CD14-positive monocyte (primary cell): ENCODE measurements at regions not wholly inside any gene's neighbourhood (a gene's known extent, or its start where the extent isn't known, plus 50 kb on each side); places are given as distances from the start of the nearest gene placed in this dataset.

Source experiments
- DNase-seq, 3 donors: peaks; one replicate each; pipeline ENCODE4 v3.0.0-alpha.2; 2011 to 2022
- H2AFZ ChIP-seq: 2 replicates; pipeline ENCODE4 v1.6.0; 2012; ENCODE audit warnings: mild to moderate bottlenecking, low read depth, low read length, inconsistent platforms; ENCODE audit not compliant: insufficient read depth, poor library complexity, severe bottlenecking
- H3K27ac ChIP-seq, 2 donors: 1 replicate in 1 of 2; 2 replicates in 1 of 2; pipeline ENCODE4 v1.5.1; 2012 to 2013; ENCODE audit warnings: low read length in 2 of 2, control low read depth in 1 of 2, inconsistent platforms in 1 of 2, low read depth in 1 of 2, mild to moderate bottlenecking in 1 of 2
- H3K27me3 ChIP-seq, 2 donors: one replicate each; pipeline versions ENCODE4 v1.6.0 to v1.6.1; 2011 to 2013; ENCODE audit warnings: low read length in 2 of 2; ENCODE audit not compliant: control insufficient read depth in 2 of 2, insufficient read depth in 2 of 2
- H3K36me3 ChIP-seq, 2 donors: replicated peaks in 1 of 2; 1 replicate in 1 of 2; 2 replicates in 1 of 2; pipeline versions ENCODE4 v1.5.1 to v1.6.1; 2012 to 2013; ENCODE audit warnings: low read length in 2 of 2, control low read depth in 1 of 2, inconsistent platforms in 1 of 2, mild to moderate bottlenecking in 1 of 2; ENCODE audit not compliant: insufficient read depth in 2 of 2, control insufficient read depth in 1 of 2
- H3K4me1 ChIP-seq, 2 donors: 1 replicate in 1 of 2; 2 replicates in 1 of 2; pipeline versions ENCODE4 v1.5.1 to v1.6.1; 2012 to 2013; ENCODE audit warnings: low read length in 2 of 2, control low read depth in 1 of 2, inconsistent platforms in 1 of 2, mild to moderate bottlenecking in 1 of 2, moderate library complexity in 1 of 2; ENCODE audit not compliant: insufficient read depth in 2 of 2, control insufficient read depth in 1 of 2
- H3K4me2 ChIP-seq: replicated peaks from 2 replicates; pipeline ENCODE3; 2012; ENCODE audit warnings: low read length, moderate library complexity, mild to moderate bottlenecking; ENCODE audit not compliant: poor library complexity, severe bottlenecking; ENCODE audit errors: extremely low read depth
- H3K4me3 ChIP-seq, 3 experiments: fragments of 200-600 bp in 1 of 3; sonication (generic) in 1 of 3; replicated peaks in 1 of 3; 1 replicate in 2 of 3; 2 replicates in 1 of 3; pipeline ENCODE4 v1.5.1; 2011 to 2013; ENCODE audit warnings: low read length in 3 of 3, mild to moderate bottlenecking in 3 of 3, control low read depth in 2 of 3, low read depth in 2 of 3, inconsistent platforms in 1 of 3, moderate library complexity in 1 of 3
- H3K79me2 ChIP-seq: 2 replicates; pipeline ENCODE4 v1.6.0; 2012; ENCODE audit warnings: mild to moderate bottlenecking, control low read depth, inconsistent platforms, low read length, moderate library complexity; ENCODE audit not compliant: insufficient read depth
- H3K9ac ChIP-seq: 2 replicates; pipeline ENCODE4 v1.6.0; 2017; ENCODE audit warnings: low read length, mild to moderate bottlenecking; ENCODE audit not compliant: insufficient read depth, poor library complexity, severe bottlenecking
- H3K9me3 ChIP-seq, 2 donors: replicated peaks in 1 of 2; 1 replicate in 1 of 2; 2 replicates in 1 of 2; pipeline versions ENCODE4 v1.5.1 to v1.6.1; 2012 to 2013; ENCODE audit warnings: low read length in 2 of 2, control low read depth in 1 of 2; ENCODE audit not compliant: control insufficient read depth in 1 of 2, insufficient read depth in 1 of 2
- H4K20me1 ChIP-seq: 2 replicates; pipeline ENCODE4 v1.6.0; 2012; ENCODE audit warnings: mild to moderate bottlenecking, low read length, control low read depth, moderate library complexity; ENCODE audit not compliant: insufficient read depth
- H3K27ac Mint-ChIP-seq, 7 donors: one replicate each; pipeline ENCODE4 v1.8.0; 2020; ENCODE audit warnings: mild to moderate bottlenecking in 7 of 7, mixed read lengths in 7 of 7, moderate library complexity in 6 of 7, inconsistent platforms in 2 of 7
- H3K27me3 Mint-ChIP-seq, 3 donors: one replicate each; pipeline ENCODE4 v1.8.0; 2021 to 2022; ENCODE audit warnings: low read depth in 3 of 3, mild to moderate bottlenecking in 3 of 3, mixed read lengths in 3 of 3, moderate library complexity in 3 of 3, inconsistent platforms in 1 of 3
- H3K36me3 Mint-ChIP-seq, 2 donors: one replicate each; pipeline ENCODE4 v1.8.0; 2020; ENCODE audit warnings: mixed read lengths in 2 of 2, inconsistent platforms in 1 of 2, mild to moderate bottlenecking in 1 of 2
- H3K4me1 Mint-ChIP-seq: one replicate; pipeline ENCODE4 v1.8.0; 2020; ENCODE audit warnings: mild to moderate bottlenecking, mixed read lengths
- H3K4me3 Mint-ChIP-seq, 2 donors: one replicate each; pipeline ENCODE4 v1.8.0; 2020; ENCODE audit warnings: mild to moderate bottlenecking in 2 of 2, mixed read lengths in 2 of 2, moderate library complexity in 1 of 2
- H3K9me3 Mint-ChIP-seq, 7 donors: one replicate each; pipeline ENCODE4 v1.8.0; 2020 to 2022; ENCODE audit warnings: mixed read lengths in 7 of 7, mild to moderate bottlenecking in 6 of 7, moderate library complexity in 6 of 7, inconsistent platforms in 2 of 7
- CTCF ChIP-seq: fragments of 200-600 bp; IDR thresholded peaks from one replicate; pipeline ENCODE4 v1.8.0; 2022; ENCODE audit warnings: antibody characterized with exemption, mild to moderate bottlenecking
- WGBS: methylation state at CpG from one replicate; pipeline ENCODE4 v1.1.5; 2013; ENCODE audit warnings: missing lambda C conversion rate; ENCODE audit not compliant: insufficient coverage; 5-methylcytosine and 5-hydroxymethylcytosine counted together
- intact Hi-C, 2 donors: fragments of 100-400 bp; cut with micrococcal nuclease; formaldehyde crosslinking; loops; one replicate each; pipeline versions ENCODE4 v1.15.0 to v1.15.1; 2023

GRCh38 chr6:113115196-113115595, 741.9 kb upstream of the MARCKS start:
- no peaks in the 10 kb centered on the region for H3K27me3 ChIP-seq
- peaks cover 44% of the 10 kb centered on the region for H3K4me1 Mint-ChIP-seq
- H3K4me3 Mint-ChIP-seq, result no peak overlapping the region
- no peak overlapping the region for H2AFZ ChIP-seq
- no peaks in the 10 kb centered on the region for H3K36me3 ChIP-seq
- H3K27ac ChIP-seq, result peak overlapping the region in 1 of 2 donors; percentile 42
- peak; percentile 13 to 36 (median 23) for DNase-seq
- H3K4me2 ChIP-seq, result no peak overlapping the region
- WGBS, result no CpG with 5 or more reads among the region's 1 CpG
- H4K20me1 ChIP-seq, result no peaks in the 10 kb centered on the region
- H3K27me3 Mint-ChIP-seq, result peaks cover 0 to 5% (median 0%) of the 10 kb centered on the region in 3 donors
- peaks cover 0 to 2% of the 10 kb centered on the region in 2 donors for H3K36me3 Mint-ChIP-seq
- H3K9me3 ChIP-seq, result no peaks in the 10 kb centered on the region
- peaks cover 0 to 16% (median 5%) of the 10 kb centered on the region in 7 donors for H3K9me3 Mint-ChIP-seq
- intact Hi-C loops, result no loop called here
- no peak overlapping the region for H3K9ac ChIP-seq
- peaks cover 25 to 37% of the 10 kb centered on the region in 2 donors for H3K4me1 ChIP-seq
- peak overlapping the region in 1 of 7 donors; percentile 29 for H3K27ac Mint-ChIP-seq
- H3K79me2 ChIP-seq, result no peaks in the 10 kb centered on the region
- H3K4me3 ChIP-seq, result no peak overlapping the region
- TF ChIP-seq CTCF, result no peak

- Mint-ChIP-seq H3K36me3 (peaks cover 0 to 2% of the 10 kb centered on the region in 2 donors), H3K27ac (peak overlapping the region in 3 of 7 donors; percentile 14 to 30 (median 27)), H3K9me3 (peaks cover 0 to 16% (median 3%) of the 10 kb centered on the region in 7 donors), H3K4me1 (peaks cover 21% of the 10 kb centered on the region), H3K27me3 (peaks cover 2 to 6% (median 6%) of the 10 kb centered on the region in 3 donors), H3K4me3 (no peak overlapping the region)
- H3K4me2 ChIP-seq, result peak overlapping the region; percentile 20
- peaks cover 15 to 22% of the 10 kb centered on the region in 2 donors for H3K4me1 ChIP-seq
- H3K27ac ChIP-seq, result no peak overlapping the region
- no CpG with 5 or more reads among the region's 2 CpGs for WGBS
- intact Hi-C loops, result no loop called here
- no peaks in the 10 kb centered on the region for H3K79me2 ChIP-seq
- no peak overlapping the region for H3K4me3 ChIP-seq
- H4K20me1 ChIP-seq, result no peaks in the 10 kb centered on the region
- no peak for TF ChIP-seq CTCF
- H2AFZ ChIP-seq, result no peak overlapping the region
- peak; percentile 56 to 76 (median 57) for DNase-seq
- no peaks in the 10 kb centered on the region for H3K36me3 ChIP-seq
- H3K27me3 ChIP-seq, result peaks cover 2 to 5% of the 10 kb centered on the region in 2 donors
- H3K9ac ChIP-seq, result no peak overlapping the region
- no peaks in the 10 kb centered on the region for H3K9me3 ChIP-seq
Observed at GRCh38 chr6:113120224-113120581, 736.9 kb upstream of the MARCKS start.
